Chondrocyte (in vitro differentiated cells): ENCODE measurements at regions not wholly inside any gene's neighbourhood (a gene's known extent, or its start where the extent isn't known, plus 50 kb on each side); places are given as distances from the start of the nearest gene placed in this dataset.

Experiments used
- DNase-seq: peaks from one replicate; pipeline ENCODE4 v3.0.0; 2021; ENCODE audit warnings: mixed read lengths, low spot score
- H3K27ac Mint-ChIP-seq: one replicate; pipeline ENCODE4 v1.8.0; 2021; ENCODE audit warnings: mild to moderate bottlenecking, moderate library complexity, mixed read lengths; ENCODE audit not compliant: unreplicated experiment
- H3K27me3 Mint-ChIP-seq: 2 replicates; pipeline ENCODE4 v1.8.0; 2021; ENCODE audit warnings: low read depth, mixed read lengths
- H3K36me3 Mint-ChIP-seq: 2 replicates; pipeline ENCODE4 v1.8.0; 2021; ENCODE audit warnings: low read depth, mixed read lengths
- H3K4me1 Mint-ChIP-seq: 2 replicates; pipeline ENCODE4 v1.8.0; 2021; ENCODE audit warnings: low read depth, mild to moderate bottlenecking, mixed read lengths
- H3K4me3 Mint-ChIP-seq: one replicate; pipeline ENCODE4 v1.8.0; 2021; ENCODE audit warnings: mild to moderate bottlenecking, moderate library complexity, mixed read lengths; ENCODE audit not compliant: unreplicated experiment
- H3K9me3 Mint-ChIP-seq: 2 replicates; pipeline ENCODE4 v1.8.0; 2021; ENCODE audit warnings: low read depth, mixed read lengths
- CTCF ChIP-seq: fragments of 200-600 bp; sonication (generic); IDR thresholded peaks from 2 replicates; pipeline ENCODE4 v1.5.0; 2021; ENCODE audit warnings: antibody characterized with exemption, mild to moderate bottlenecking, moderate library complexity

DNA sequence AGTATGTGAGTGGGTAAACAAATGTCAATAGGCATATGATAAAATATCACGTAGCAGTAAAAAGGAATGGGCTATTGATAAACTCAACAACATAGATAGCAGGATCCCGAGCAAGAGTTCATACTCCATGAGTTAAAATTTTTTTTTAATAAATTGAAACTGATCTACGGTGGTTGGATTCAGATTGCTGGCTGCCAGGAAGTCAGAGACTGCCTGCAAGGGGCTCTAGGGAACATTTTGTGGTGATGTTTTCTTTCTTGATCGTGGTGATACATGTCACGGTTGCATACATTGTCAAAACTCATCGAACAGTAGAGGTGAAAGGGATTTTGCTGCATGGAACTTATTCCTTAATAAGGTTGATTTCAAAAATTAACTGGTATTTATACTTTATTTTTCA lies 62.6 kb upstream of the WNT7B start:
- H3K4me1 Mint-ChIP-seq = peaks cover 36% of the 10 kb centered on the region
- no peak overlapping the region for H3K4me3 Mint-ChIP-seq
- DNase-seq = no peak
- no peak overlapping the region for H3K27ac Mint-ChIP-seq
- H3K27me3 Mint-ChIP-seq = no peaks in the 10 kb centered on the region
- no peak for TF ChIP-seq CTCF
- no peaks in the 10 kb centered on the region for H3K9me3 Mint-ChIP-seq
- H3K36me3 Mint-ChIP-seq = no peaks in the 10 kb centered on the region

DNA sequence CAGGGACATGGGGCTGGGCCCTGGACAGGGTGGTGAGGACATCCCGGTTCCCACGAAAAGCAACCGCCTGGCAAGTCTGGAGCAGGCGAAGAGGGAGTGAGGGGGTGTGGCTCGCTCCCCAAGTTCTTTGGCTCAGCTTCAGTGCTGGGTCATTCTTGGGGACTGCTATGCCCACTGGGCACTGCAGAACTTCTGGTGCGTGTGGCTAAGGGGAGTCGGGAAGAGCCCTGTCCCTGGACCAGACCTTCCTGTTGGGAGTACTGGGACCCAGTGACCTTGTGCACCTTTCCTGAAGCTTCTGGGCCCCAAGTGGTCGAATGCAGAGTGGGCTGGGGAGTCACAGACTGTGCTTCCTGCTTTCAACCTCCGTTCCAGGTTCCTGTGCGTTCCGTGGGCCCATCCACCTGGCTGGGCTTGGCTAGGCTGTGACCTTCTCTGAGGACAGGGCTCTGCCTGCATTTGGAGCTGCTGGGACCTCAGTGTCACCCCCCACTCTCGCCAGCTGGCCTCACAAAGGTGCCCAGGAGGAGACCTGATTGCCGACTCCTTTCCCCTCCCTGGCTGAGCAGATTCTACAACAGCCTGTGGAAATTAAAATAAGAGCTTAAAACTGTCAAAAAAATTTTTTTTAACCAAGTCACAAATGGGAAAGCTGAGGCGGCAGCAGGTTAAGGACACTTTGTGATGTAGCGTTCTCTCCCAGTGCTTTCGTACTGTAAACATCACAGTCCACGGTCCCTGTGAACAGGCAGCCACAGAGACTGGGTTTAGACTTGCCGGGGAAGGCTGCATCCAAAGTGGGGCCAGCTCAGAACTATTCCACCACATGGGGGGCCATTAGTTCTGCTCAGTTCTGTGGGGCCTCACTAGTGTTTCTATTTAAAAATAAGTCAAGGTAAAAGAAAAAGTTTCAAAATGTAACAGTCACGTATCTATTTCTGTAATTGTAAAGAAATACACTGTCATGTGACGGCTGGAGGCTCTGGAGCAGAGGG lies 63.8 kb upstream of the WNT7B start:
- Mint-ChIP-seq H3K4me1 (peaks cover 36% of the 10 kb centered on the region), H3K27me3 (no peaks in the 10 kb centered on the region), H3K4me3 (no peak overlapping the region), H3K27ac (no peak overlapping the region), H3K9me3 (no peaks in the 10 kb centered on the region), H3K36me3 (no peaks in the 10 kb centered on the region)
- DNase-seq = peak; percentile 67
- no peak for TF ChIP-seq CTCF

GRCh38 chr22:46041642-46042041 lies 64.7 kb upstream of the WNT7B start:
- no peak overlapping the region for H3K4me3 Mint-ChIP-seq
- H3K36me3 Mint-ChIP-seq = no peaks in the 10 kb centered on the region
- no peak for TF ChIP-seq CTCF
- H3K4me1 Mint-ChIP-seq = peaks cover 33% of the 10 kb centered on the region
- no peaks in the 10 kb centered on the region for H3K27me3 Mint-ChIP-seq
- H3K27ac Mint-ChIP-seq = no peak overlapping the region
- peak; percentile 50 for DNase-seq
- no peaks in the 10 kb centered on the region for H3K9me3 Mint-ChIP-seq

- no peak for DNase-seq
These were observed 65.8 kb upstream of the WNT7B start for GRCh38 chr22:46042786-46043185.

DNA sequence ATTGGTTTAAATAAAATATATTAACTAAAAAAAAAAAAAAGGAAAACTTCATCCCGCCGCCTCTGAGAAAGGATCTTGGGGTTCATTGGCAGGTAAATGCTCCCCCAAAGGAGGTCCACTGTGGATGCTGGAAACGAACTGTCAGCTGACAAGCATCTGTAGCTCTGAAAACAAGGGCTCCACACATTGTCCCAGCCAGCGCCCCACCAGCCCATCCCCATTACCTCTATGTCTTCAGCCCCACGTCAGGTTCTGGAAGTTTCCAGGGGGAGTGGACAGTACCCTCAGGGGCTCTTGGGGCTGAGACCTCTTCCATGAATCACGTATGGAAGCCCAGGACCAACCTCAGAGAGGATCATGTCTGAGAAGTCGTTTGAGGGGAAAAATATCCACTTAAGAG lies 66.4 kb upstream of the WNT7B start:
- DNase-seq = peak; percentile 33
- Mint-ChIP-seq H3K9me3 (no peaks in the 10 kb centered on the region), H3K36me3 (no peaks in the 10 kb centered on the region), H3K27me3 (no peaks in the 10 kb centered on the region), H3K4me3 (peak overlapping the region; percentile 75), H3K4me1 (peaks cover 27% of the 10 kb centered on the region), H3K27ac (peak overlapping the region; percentile 27)
- no peak for TF ChIP-seq CTCF

More at GRCh38 chr22:46042786-46043185, 65.8 kb upstream of the WNT7B start:
- Mint-ChIP-seq H3K27me3 (no peaks in the 10 kb centered on the region), H3K4me1 (peaks cover 27% of the 10 kb centered on the region), H3K4me3 (no peak overlapping the region), H3K9me3 (no peaks in the 10 kb centered on the region), H3K36me3 (no peaks in the 10 kb centered on the region), H3K27ac (no peak overlapping the region)
- TF ChIP-seq CTCF = no peak
